ENCODE measurements at regions not wholly inside any gene's neighbourhood (a gene's known extent, or its start where the extent isn't known, plus 50 kb on each side); places are given as distances from the start of the nearest gene placed in this dataset.

- no peak overlapping the region for H3K27ac ChIP-seq
- DNase-seq: no peak
- no peak for ATAC-seq
- no peaks in the 10 kb centered on the region for H3K9me3 ChIP-seq
- H3K36me3 ChIP-seq: no peaks in the 10 kb centered on the region
- H3K4me1 ChIP-seq: no peaks in the 10 kb centered on the region
- intact Hi-C loops (cut with DNase I): no loop called here
- no peak overlapping the region for H3K4me3 ChIP-seq
- TF ChIP-seq CTCF (IDR thresholded peaks at IDR 0.05): no peak
- H3K27me3 ChIP-seq (ENCODE audit: low read depth): no peaks in the 10 kb centered on the region
Measured at GRCh38 chr1:213572912-213573647, 414.7 kb upstream of the PROX1 start.

GRCh38 chr1:213573648-213574009 is 414.1 kb upstream of the PROX1 start:
- intact Hi-C loops (cut with DNase I): no loop called here
- ATAC-seq: no peak
- TF ChIP-seq CTCF (IDR thresholded peaks at IDR 0.05): no peak

GRCh38 chr1:213582976-213583567 is 404.7 kb upstream of the PROX1 start:
- Histone ChIP-seq H3K36me3 (no peaks in the 10 kb centered on the region), H3K27me3 (ENCODE audit: low read depth) (no peaks in the 10 kb centered on the region), H3K9me3 (no peaks in the 10 kb centered on the region), H3K4me1 (no peaks in the 10 kb centered on the region), H3K27ac (no peak overlapping the region), H3K4me3 (no peak overlapping the region)
- ATAC-seq: peak; percentile 69 to 77
- no peak for DNase-seq
- intact Hi-C loops (cut with DNase I): no loop called here
- TF ChIP-seq CTCF (IDR thresholded peaks at IDR 0.05): no peak

More at GRCh38 chr1:213573648-213574009, 414.1 kb upstream of the PROX1 start:
- Histone ChIP-seq H3K27ac (no peak overlapping the region), H3K4me1 (no peaks in the 10 kb centered on the region), H3K36me3 (no peaks in the 10 kb centered on the region), H3K4me3 (no peak overlapping the region), H3K9me3 (no peaks in the 10 kb centered on the region), H3K27me3 (ENCODE audit: low read depth) (no peaks in the 10 kb centered on the region)
- no peak for DNase-seq

GRCh38 chr1:213584272-213584671 is 403.5 kb upstream of the PROX1 start:
- no peaks in the 10 kb centered on the region for H3K27me3 ChIP-seq (ENCODE audit: low read depth)
- no peak for TF ChIP-seq CTCF (IDR thresholded peaks at IDR 0.05)
- intact Hi-C loops (cut with DNase I): no loop called here
- H3K27ac ChIP-seq: no peak overlapping the region
- no peak overlapping the region for H3K4me3 ChIP-seq
- no peaks in the 10 kb centered on the region for H3K36me3 ChIP-seq
- H3K9me3 ChIP-seq: no peaks in the 10 kb centered on the region
- DNase-seq (no peak), ATAC-seq (no peak)
- no peaks in the 10 kb centered on the region for H3K4me1 ChIP-seq

- Histone ChIP-seq H3K4me1 (no peaks in the 10 kb centered on the region), H3K27ac (no peak overlapping the region), H3K4me3 (no peak overlapping the region), H3K36me3 (no peaks in the 10 kb centered on the region), H3K9me3 (no peaks in the 10 kb centered on the region), H3K27me3 (ENCODE audit: low read depth) (no peaks in the 10 kb centered on the region)
- TF ChIP-seq CTCF (IDR thresholded peaks at IDR 0.05): no peak
- DNase-seq (no peak), ATAC-seq (peak in 1 of 2 donors; percentile 14)
- intact Hi-C loops (cut with DNase I): no loop called here
Measured at GRCh38 chr1:213585402-213585801, 402.4 kb upstream of the PROX1 start.

Measured in lower lobe of right lung (tissue), 2 donors.